ENCODE measurements at regions not wholly inside any gene's neighbourhood (a gene's known extent, or its start where the extent isn't known, plus 50 kb on each side); places are given as distances from the start of the nearest gene placed in this dataset.

- Histone ChIP-seq H3K4me3 (ENCODE audit: low read depth, low read length) (no peak overlapping the region), H3K36me3 (replicated peaks) (no peaks in the 10 kb centered on the region), H3K27ac (no peak overlapping the region), H3K27me3 (replicated peaks) (no peaks in the 10 kb centered on the region)
- in situ Hi-C loops (cut with HindIII; ENCODE audit: low pct_ligation_motif_present, low sequenced_read_pairs) = no loop called here
- no peak for TF ChIP-seq CTCF (IDR thresholded peaks at IDR 0.05; ENCODE audit: low read depth, low read length, missing control alignments)
- DNase-seq = no peak
Measured at GRCh38 chr15:39040861-39041260, 476.2 kb upstream of the RASGRP1 start.

GRCh38 chr15:39041979-39042495, 477.4 kb upstream of the RASGRP1 start:
- in situ Hi-C loops (cut with HindIII; ENCODE audit: low pct_ligation_motif_present, low sequenced_read_pairs) = no loop called here
- no peaks in the 10 kb centered on the region for H3K27me3 ChIP-seq (replicated peaks)
- DNase-seq = no peak
- no peaks in the 10 kb centered on the region for H3K36me3 ChIP-seq (replicated peaks)
- H3K27ac ChIP-seq = no peak overlapping the region
- no peak for TF ChIP-seq CTCF (IDR thresholded peaks at IDR 0.05; ENCODE audit: low read depth, low read length, missing control alignments)
- H3K4me3 ChIP-seq (ENCODE audit: low read depth, low read length) = no peak overlapping the region

- Histone ChIP-seq H3K4me3 (ENCODE audit: low read depth, low read length) (no peak overlapping the region), H3K27ac (no peak overlapping the region), H3K36me3 (replicated peaks) (no peaks in the 10 kb centered on the region), H3K27me3 (replicated peaks) (no peaks in the 10 kb centered on the region)
- DNase-seq = no peak
- in situ Hi-C loops (cut with HindIII; ENCODE audit: low pct_ligation_motif_present, low sequenced_read_pairs) = no loop called here
- no peak for TF ChIP-seq CTCF (IDR thresholded peaks at IDR 0.05; ENCODE audit: low read depth, low read length, missing control alignments)
Measured at GRCh38 chr15:39051626-39052322, 487.2 kb upstream of the RASGRP1 start.

GRCh38 chr15:39052323-39052705, 487.7 kb upstream of the RASGRP1 start:
- H3K27me3 ChIP-seq (replicated peaks) = no peaks in the 10 kb centered on the region
- H3K27ac ChIP-seq = no peak overlapping the region
- in situ Hi-C loops (cut with HindIII; ENCODE audit: low pct_ligation_motif_present, low sequenced_read_pairs) = no loop called here
- H3K4me3 ChIP-seq (ENCODE audit: low read depth, low read length) = no peak overlapping the region
- TF ChIP-seq CTCF (IDR thresholded peaks at IDR 0.05; ENCODE audit: low read depth, low read length, missing control alignments) = no peak
- H3K36me3 ChIP-seq (replicated peaks) = no peaks in the 10 kb centered on the region
- DNase-seq = no peak

- Histone ChIP-seq H3K27ac (no peak overlapping the region), H3K36me3 (replicated peaks) (no peaks in the 10 kb centered on the region), H3K4me3 (ENCODE audit: low read depth, low read length) (no peak overlapping the region), H3K27me3 (replicated peaks) (no peaks in the 10 kb centered on the region)
- no peak for DNase-seq
- in situ Hi-C loops (cut with HindIII; ENCODE audit: low pct_ligation_motif_present, low sequenced_read_pairs) = no loop called here
- no peak for TF ChIP-seq CTCF (IDR thresholded peaks at IDR 0.05; ENCODE audit: low read depth, low read length, missing control alignments)
Measured at GRCh38 chr15:39053480-39053879, 488.9 kb upstream of the RASGRP1 start.

Measured in brain microvascular endothelial cell (primary cell).